A673 (cell line): ENCODE measurements at regions not wholly inside any gene's neighbourhood (a gene's known extent, or its start where the extent isn't known, plus 50 kb on each side); places are given as distances from the start of the nearest gene placed in this dataset.

Experiments
- BruUV-seq: library from RNA; stranded (reverse); fragments of 400-500 nt; replicated peaks from 2 replicates; lab custom pipeline; 2021; lab: Mats Ljungman, UMichigan
- CTCF ChIA-PET: fragments of 300-600 bp; sonication (Branson Sonifier 250); formaldehyde crosslinking; loops from one replicate; lab custom pipeline; 2022; ENCODE audit warnings: antibody characterized with exemption; lab: Charles Lee
- POLR2A ChIA-PET: fragments of 300-600 bp; sonication (Branson Sonifier 250); formaldehyde crosslinking; loops from one replicate; lab custom pipeline; 2022; ENCODE audit warnings: antibody characterized with exemption; ENCODE audit not compliant: low non-redundant PET; lab: Charles Lee
- DNase-seq: peaks from one replicate; pipeline ENCODE4 v3.0.0-alpha.2; 2015; ENCODE audit warnings: low spot score
- H3K27ac ChIP-seq: fragments of 200-600 bp; sonication (generic); 2 replicates; pipeline ENCODE4 v1.5.1; 2016; ENCODE audit warnings: mixed run types, low read depth, mild to moderate bottlenecking, mixed read lengths, antibody characterized with exemption, low read length; ENCODE audit not compliant: poor library complexity, severe bottlenecking
- H3K27me3 ChIP-seq: fragments of 200-600 bp; sonication (generic); replicated peaks from 2 replicates; pipeline ENCODE4 v1.6.1; 2017; ENCODE audit warnings: mixed run types, low read depth, mild to moderate bottlenecking, mixed read lengths, antibody characterized with exemption, low read length; ENCODE audit not compliant: insufficient read depth, poor library complexity
- H3K36me3 ChIP-seq: fragments of 200-600 bp; sonication (generic); 2 replicates; pipeline ENCODE4 v1.6.1; 2016; ENCODE audit warnings: mixed run types, mild to moderate bottlenecking, mixed read lengths, antibody characterized with exemption, low read length; ENCODE audit not compliant: insufficient read depth, poor library complexity, severe bottlenecking
- H3K4me1 ChIP-seq: fragments of 200-600 bp; sonication (generic); 2 replicates; pipeline ENCODE4 v1.6.1; 2017; ENCODE audit warnings: mixed run types, mild to moderate bottlenecking, mixed read lengths, antibody characterized with exemption, low read length; ENCODE audit not compliant: insufficient read depth, poor library complexity, severe bottlenecking
- H3K4me3 ChIP-seq: fragments of 200-600 bp; sonication (generic); 2 replicates; pipeline ENCODE4 v1.5.1; 2016; ENCODE audit warnings: low read depth, mixed run types, mild to moderate bottlenecking, mixed read lengths, low read length; ENCODE audit not compliant: poor library complexity, severe bottlenecking
- H3K9me3 ChIP-seq: fragments of 200-600 bp; sonication (generic); 2 replicates; pipeline ENCODE4 v1.6.1; 2016; ENCODE audit warnings: mixed run types, low read depth, mild to moderate bottlenecking, mixed read lengths, antibody characterized with exemption, low read length; ENCODE audit not compliant: poor library complexity, severe bottlenecking
- EZH2 ChIP-seq: fragments of 200-600 bp; sonication (generic); IDR thresholded peaks from 2 replicates; pipeline ENCODE4 v1.6.1; 2017; ENCODE audit warnings: borderline replicate concordance, low read depth, mild to moderate bottlenecking, mixed read lengths, antibody characterized with exemption, low read length; ENCODE audit not compliant: poor library complexity, severe bottlenecking
- intact Hi-C: fragments of 100-400 bp; cut with micrococcal nuclease; formaldehyde crosslinking; loops from one replicate; pipeline ENCODE4 v1.10.0; 2022; ENCODE audit not compliant: unreplicated experiment
- TF ChIP-seq, protein P1 (sequence below): fragments of 300-800, 200-600 bp; sonication (generic); conservative IDR thresholded peaks from 2 replicates; pipeline ENCODE4 v1.5.1; 2017; ENCODE audit warnings: low read depth, mild to moderate bottlenecking, antibody characterized with exemption, low read length, moderate library complexity, mixed read lengths

DNA sequence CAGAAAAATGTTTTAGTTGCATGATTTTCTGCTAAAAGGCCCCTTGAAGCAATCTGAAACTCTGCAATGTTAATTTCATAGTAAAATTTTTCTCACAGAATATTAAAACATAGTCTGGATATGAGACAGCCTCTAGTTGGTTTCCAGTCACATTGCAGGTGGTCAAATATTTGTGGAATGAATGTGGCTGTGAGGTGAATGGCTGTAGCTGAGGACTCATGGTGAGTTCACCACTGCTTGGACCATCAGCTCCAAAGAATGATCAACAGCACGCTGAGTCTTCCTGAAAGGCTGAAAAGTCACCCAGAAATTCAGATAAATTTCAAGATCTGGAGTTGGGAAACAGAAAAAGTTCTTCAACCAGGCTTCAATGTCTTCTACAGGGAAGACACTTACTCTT, 79.8 kb downstream of the MAT2B start:
- BruUV-seq, result no TSS peak
- POLR2A ChIA-PET, result interaction anchor here (0.7 kb wide), 1 partner anchor 1927 kb away, joined by 3 read pairs; no protein-coding TSS in a partner anchor
- no peaks in the 10 kb centered on the region for H3K4me1 ChIP-seq
- H3K4me3 ChIP-seq, result no peak overlapping the region
- peaks cover 41% of the 10 kb centered on the region for H3K27me3 ChIP-seq
- intact Hi-C loops, result no loop called here
- no peak overlapping the region for H3K27ac ChIP-seq
- TF ChIP-seq, protein P1, sequence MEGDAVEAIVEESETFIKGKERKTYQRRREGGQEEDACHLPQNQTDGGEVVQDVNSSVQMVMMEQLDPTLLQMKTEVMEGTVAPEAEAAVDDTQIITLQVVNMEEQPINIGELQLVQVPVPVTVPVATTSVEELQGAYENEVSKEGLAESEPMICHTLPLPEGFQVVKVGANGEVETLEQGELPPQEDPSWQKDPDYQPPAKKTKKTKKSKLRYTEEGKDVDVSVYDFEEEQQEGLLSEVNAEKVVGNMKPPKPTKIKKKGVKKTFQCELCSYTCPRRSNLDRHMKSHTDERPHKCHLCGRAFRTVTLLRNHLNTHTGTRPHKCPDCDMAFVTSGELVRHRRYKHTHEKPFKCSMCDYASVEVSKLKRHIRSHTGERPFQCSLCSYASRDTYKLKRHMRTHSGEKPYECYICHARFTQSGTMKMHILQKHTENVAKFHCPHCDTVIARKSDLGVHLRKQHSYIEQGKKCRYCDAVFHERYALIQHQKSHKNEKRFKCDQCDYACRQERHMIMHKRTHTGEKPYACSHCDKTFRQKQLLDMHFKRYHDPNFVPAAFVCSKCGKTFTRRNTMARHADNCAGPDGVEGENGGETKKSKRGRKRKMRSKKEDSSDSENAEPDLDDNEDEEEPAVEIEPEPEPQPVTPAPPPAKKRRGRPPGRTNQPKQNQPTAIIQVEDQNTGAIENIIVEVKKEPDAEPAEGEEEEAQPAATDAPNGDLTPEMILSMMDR, result no peak
- TF ChIP-seq EZH2, result no peak
- CTCF ChIA-PET, result no interaction called here
- no peak for DNase-seq
- no peaks in the 10 kb centered on the region for H3K36me3 ChIP-seq
- no peaks in the 10 kb centered on the region for H3K9me3 ChIP-seq

DNA sequence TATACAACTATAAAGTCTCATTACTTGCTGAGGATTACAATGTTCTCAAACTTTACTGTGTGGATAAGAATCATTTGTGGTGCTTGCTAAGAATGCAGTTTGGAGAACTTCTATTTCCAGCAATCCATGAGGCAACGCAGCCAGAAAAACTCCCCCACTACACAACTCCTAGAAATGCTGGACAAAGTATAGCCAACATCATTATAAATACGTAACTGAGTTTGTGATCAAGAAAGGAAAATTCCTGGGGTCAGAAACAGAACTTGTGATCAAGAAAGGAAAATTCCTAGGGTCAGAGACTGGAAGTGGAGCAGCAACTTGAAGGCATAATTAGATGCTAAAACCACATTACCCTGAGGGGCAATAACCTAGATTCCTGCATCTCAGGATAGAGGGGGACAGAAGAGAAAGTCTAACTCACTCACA, 81.1 kb downstream of the MAT2B start:
- POLR2A ChIA-PET, result no interaction called here
- H3K9me3 ChIP-seq, result no peaks in the 10 kb centered on the region
- TF ChIP-seq, protein P1, result no peak
- no peak for TF ChIP-seq EZH2
- BruUV-seq, result no TSS peak
- peaks cover 41% of the 10 kb centered on the region for H3K27me3 ChIP-seq
- H3K27ac ChIP-seq, result no peak overlapping the region
- DNase-seq, result no peak
- H3K36me3 ChIP-seq, result no peaks in the 10 kb centered on the region
- intact Hi-C loops, result no loop called here
- CTCF ChIA-PET, result no interaction called here
- H3K4me1 ChIP-seq, result no peaks in the 10 kb centered on the region
- H3K4me3 ChIP-seq, result no peak overlapping the region

DNA sequence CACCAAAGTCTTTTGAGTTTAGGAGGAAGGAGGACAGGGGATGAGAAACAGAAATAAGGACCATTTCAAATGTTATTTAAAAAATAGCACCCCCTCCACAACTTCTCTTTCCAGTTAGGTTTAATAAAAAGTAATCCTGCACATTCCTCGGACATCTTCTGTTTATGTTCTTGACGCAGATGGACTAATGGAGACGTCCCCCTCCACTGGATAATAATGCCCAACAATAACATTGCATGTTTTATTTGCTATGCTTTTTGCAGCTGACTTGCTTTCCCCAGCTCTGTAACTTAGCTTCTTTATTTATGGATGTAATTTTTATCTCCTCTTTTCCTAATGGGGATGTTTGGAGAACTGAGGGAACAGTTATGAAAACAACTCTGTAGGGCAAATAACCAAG, 89.5 kb downstream of the MAT2B start:
- CTCF ChIA-PET, result no interaction called here
- intact Hi-C loops, result no loop called here
- peaks cover 59% of the 10 kb centered on the region for H3K27me3 ChIP-seq
- POLR2A ChIA-PET, result no interaction called here
- no peak overlapping the region for H3K4me3 ChIP-seq
- DNase-seq, result no peak
- no TSS peak for BruUV-seq
- no peaks in the 10 kb centered on the region for H3K36me3 ChIP-seq
- H3K9me3 ChIP-seq, result no peaks in the 10 kb centered on the region
- H3K4me1 ChIP-seq, result no peaks in the 10 kb centered on the region
- no peak overlapping the region for H3K27ac ChIP-seq
- no peak for TF ChIP-seq EZH2
- TF ChIP-seq, protein P1, result no peak
